A549 (cell line): ENCODE measurements at regions not wholly inside any gene's neighbourhood (a gene's known extent, or its start where the extent isn't known, plus 50 kb on each side); places are given as distances from the start of the nearest gene placed in this dataset.

Source experiments
- ATAC-seq, 2 experiments: fragments of 200-7000 bp in 1 of 2; fragments of >200 bp in 1 of 2; cut with Nextera tagmentation in 1 of 2; cut with Tn5 transposase in 1 of 2; 3 replicates each; pipeline versions ENCODE4 v1.8.0 to v1.9.1; 2018 to 2020; ENCODE audit warnings: mild to moderate bottlenecking in 1 of 2, moderate library complexity in 1 of 2
- CTCF ChIA-PET: fragments of 300-600 bp; sonication (Branson Sonifier 250); formaldehyde crosslinking; extraction: SDS; loops from one replicate; lab custom pipeline; 2021; ENCODE audit warnings: antibody characterized with exemption, inconsistent platforms; lab: Yijun Ruan, JAX
- POLR2A ChIA-PET: fragments of 350-600 bp; formaldehyde crosslinking; extraction: SDS; loops from one replicate; lab custom pipeline; 2021; ENCODE audit warnings: antibody characterized with exemption, inconsistent platforms; lab: Yijun Ruan, JAX
- DNase-seq, 2 experiments: peaks; one replicate each; pipeline versions ENCODE4 v3.0.0 to v3.0.0-alpha.2; 2011 to 2016; ENCODE audit warnings: low read depth in 1 of 2, low spot score in 1 of 2
- FAIRE-seq: peaks from 2 replicates; lab custom pipeline; 2011; peaks lifted over from hg19 to GRCh38; lab: Jason Lieb, UNC
- H3K27ac ChIP-seq, 2 experiments: fragments of >200 bp; sonication (Bioruptor Twin); formaldehyde crosslinking; 3 replicates each; pipeline ENCODE4 v1.5.1; 2016 to 2017
- H3K4me1 ChIP-seq: fragments of >200 bp; sonication (Bioruptor Twin); formaldehyde crosslinking; 3 replicates; pipeline ENCODE4 v1.6.1; 2016
- H3K4me2 ChIP-seq: fragments of >200 bp; sonication (Bioruptor Twin); formaldehyde crosslinking; 3 replicates; pipeline ENCODE4 v1.6.1; 2016
- H3K4me3 ChIP-seq: fragments of >200 bp; sonication (Bioruptor Twin); formaldehyde crosslinking; 3 replicates; pipeline ENCODE4 v1.5.1; 2016
- H3K9me3 ChIP-seq: fragments of >200 bp; sonication (Bioruptor Twin); formaldehyde crosslinking; 3 replicates; pipeline ENCODE4 v1.6.1; 2016
- ATOH8 ChIP-seq: fragments of 250-450 bp; sonication (Bioruptor Pico); IDR thresholded peaks from 2 replicates; pipeline ENCODE4 v1.5.0; 2020; ENCODE audit warnings: low read depth, mild to moderate bottlenecking, moderate library complexity
- BCL3 ChIP-seq: fragments of >200 bp; sonication (Bioruptor Twin); formaldehyde crosslinking; IDR thresholded peaks from 3 replicates; pipeline ENCODE4 v1.6.1; 2016
- BHLHE40 ChIP-seq: IDR thresholded peaks from 2 replicates; pipeline ENCODE4 v1.6.1; 2012; ENCODE audit warnings: low read depth, low read length, inconsistent platforms
- CBX2 ChIP-seq: fragments of 200-600 bp; sonication (generic); IDR thresholded peaks from 2 replicates; pipeline ENCODE4 v1.6.1; 2016; ENCODE audit warnings: low read depth, mild to moderate bottlenecking, borderline replicate concordance
- CHD4 ChIP-seq: fragments of 200-600 bp; sonication (generic); IDR thresholded peaks from 2 replicates; pipeline ENCODE4 v1.6.1; 2016; ENCODE audit warnings: antibody characterized with exemption, mild to moderate bottlenecking, borderline replicate concordance
- EHF ChIP-seq: fragments of 250-450 bp; sonication (Bioruptor Pico); IDR thresholded peaks from 2 replicates; pipeline ENCODE4 v1.5.0; 2020; ENCODE audit warnings: mild to moderate bottlenecking
- ELK1 ChIP-seq: fragments of 150-350 bp; IDR thresholded peaks from 2 replicates; pipeline ENCODE4 v1.6.1; 2014; ENCODE audit warnings: low read depth, mild to moderate bottlenecking, low read length
- ESRRA ChIP-seq: fragments of 150-350 bp; IDR thresholded peaks from 2 replicates; pipeline ENCODE4 v1.6.1; 2014; ENCODE audit warnings: mild to moderate bottlenecking, low read length, borderline replicate concordance
- FOSB ChIP-seq: fragments of 250-450 bp; sonication (Bioruptor Pico); IDR thresholded peaks from 2 replicates; pipeline ENCODE4 v1.5.0; 2020; ENCODE audit warnings: mild to moderate bottlenecking, moderate library complexity
- GATA3 ChIP-seq: IDR thresholded peaks from 2 replicates; pipeline ENCODE4 v1.6.1; 2012; ENCODE audit warnings: borderline replicate concordance
- HES2 ChIP-seq: fragments of >200 bp; sonication (Bioruptor Twin); formaldehyde crosslinking; IDR thresholded peaks from 2 replicates; pipeline ENCODE4 v1.6.1; 2016
- JUN ChIP-seq, 2 experiments: fragments of >200 bp; sonication (Bioruptor Twin); formaldehyde crosslinking; IDR thresholded peaks; 2 replicates in 1 of 2; 3 replicates in 1 of 2; pipeline ENCODE4 v1.6.1; 2016 to 2017
- JUNB ChIP-seq: fragments of >200 bp; sonication (Bioruptor Twin); formaldehyde crosslinking; IDR thresholded peaks from 2 replicates; pipeline ENCODE4 v1.6.1; 2016
- KDM1A ChIP-seq: fragments of 200-600 bp; sonication (generic); IDR thresholded peaks from 2 replicates; pipeline ENCODE4 v1.6.1; 2016; ENCODE audit warnings: low read depth, mild to moderate bottlenecking
- MAX ChIP-seq: IDR thresholded peaks from 2 replicates; pipeline ENCODE4 v1.6.1; 2012
- NFE2L2 ChIP-seq: fragments of 150-350 bp; conservative IDR thresholded peaks from 2 replicates; pipeline ENCODE4 v1.6.1; 2014; ENCODE audit warnings: low read length
- PHF8 ChIP-seq: fragments of 200-600 bp; sonication (generic); IDR thresholded peaks from 2 replicates; pipeline ENCODE4 v1.6.1; 2016; ENCODE audit warnings: low read depth, mild to moderate bottlenecking, antibody characterized with exemption, moderate library complexity, borderline replicate concordance
- RARB ChIP-seq: fragments of 250-450 bp; sonication (Bioruptor Pico); IDR thresholded peaks from 2 replicates; pipeline ENCODE4 v1.8.0; 2021; ENCODE audit warnings: mild to moderate bottlenecking, moderate library complexity
- RCOR1 ChIP-seq: fragments of 150-350 bp; IDR thresholded peaks from 2 replicates; pipeline ENCODE4 v1.6.1; 2014; ENCODE audit warnings: antibody characterized with exemption, low read length, low read depth
- REST ChIP-seq: fragments of 200-600 bp; sonication (generic); IDR thresholded peaks from 2 replicates; pipeline ENCODE4 v1.6.1; 2016; ENCODE audit warnings: antibody characterized with exemption, mild to moderate bottlenecking, moderate library complexity
- RFX5 ChIP-seq: fragments of 450-650 bp; IDR thresholded peaks from 2 replicates; pipeline ENCODE4 v1.7.1; 2014; ENCODE audit warnings: antibody characterized with exemption, mild to moderate bottlenecking, moderate library complexity
- RNF2 ChIP-seq: fragments of 200-600 bp; sonication (generic); IDR thresholded peaks from 2 replicates; pipeline ENCODE4 v1.6.1; 2016; ENCODE audit warnings: low read depth, mild to moderate bottlenecking, antibody characterized with exemption, moderate library complexity, borderline replicate concordance
- SREBF2 ChIP-seq: fragments of 450-650 bp; IDR thresholded peaks from 2 replicates; pipeline ENCODE4 v1.6.1; 2014; ENCODE audit warnings: mild to moderate bottlenecking, moderate library complexity
- USF2 ChIP-seq: fragments of 450-650 bp; IDR thresholded peaks from 2 replicates; pipeline ENCODE4 v1.6.1; 2014; ENCODE audit warnings: antibody characterized with exemption
- ZNF302 ChIP-seq: fragments of 250-450 bp; sonication (Bioruptor Pico); IDR thresholded peaks from 2 replicates; pipeline ENCODE4 v1.9.0; 2021; ENCODE audit warnings: inconsistent platforms, mild to moderate bottlenecking, moderate library complexity
- ZSCAN20 ChIP-seq: fragments of 250-450 bp; sonication (Bioruptor Pico); IDR thresholded peaks from 2 replicates; pipeline ENCODE4 v1.8.0; 2022; ENCODE audit warnings: mild to moderate bottlenecking, moderate library complexity
- WGBS: methylation state at CpG from one replicate; pipeline ENCODE4 v1.1.6; 2017; ENCODE audit errors: missing lambda C conversion rate; 5-methylcytosine and 5-hydroxymethylcytosine counted together

GRCh38 chr9:108185613-108186012, 670.2 kb downstream of the ACTL7B start:
- ATAC-seq (no peak), DNase-seq (no peak), FAIRE-seq (no peak)
- TF ChIP-seq REST (no peak), RNF2 (no peak)
- H3K4me1 ChIP-seq: no peaks in the 10 kb centered on the region
- ChIA-PET CTCF (interaction anchor here (1.6 kb wide), 1 partner anchor 9 kb away, joined by 4 read pairs; no protein-coding TSS in a partner anchor), POLR2A (no interaction called here)
- H3K9me3 ChIP-seq: no peaks in the 10 kb centered on the region
- no peak overlapping the region for H3K27ac ChIP-seq
- 61% methylated on average over 5 of the region's 5 CpGs for WGBS
- H3K4me3 ChIP-seq: no peak overlapping the region
- H3K4me2 ChIP-seq: no peak overlapping the region

GRCh38 chr9:108184941-108185340, 670.8 kb downstream of the ACTL7B start:
- Histone ChIP-seq H3K4me2 (no peak overlapping the region), H3K4me1 (no peaks in the 10 kb centered on the region), H3K27ac (no peak overlapping the region), H3K4me3 (no peak overlapping the region), H3K9me3 (no peaks in the 10 kb centered on the region)
- ChIA-PET POLR2A (no interaction called here), CTCF (interaction anchor here (1.6 kb wide), 1 partner anchor 8 kb away, joined by 4 read pairs; no protein-coding TSS in a partner anchor)
- TF ChIP-seq JUN (IDR thresholded peaks at IDR 0.05): no peak
- no peak for TF ChIP-seq NFE2L2
- TF ChIP-seq MAX: no peak
- TF ChIP-seq ZSCAN20 (CRISPR knock-in tag): no peak
- TF ChIP-seq ATOH8: no peak
- no peak for TF ChIP-seq ZNF302
- no peak for TF ChIP-seq BHLHE40
- TF ChIP-seq EHF (CRISPR knock-in tag): no peak
- no peak for TF ChIP-seq JUNB
- TF ChIP-seq CBX2: no peak
- TF ChIP-seq USF2: no peak
- TF ChIP-seq RFX5: no peak
- TF ChIP-seq ELK1: no peak
- TF ChIP-seq ESRRA: no peak
- FAIRE-seq: no peak
- ATAC-seq: no peak
- DNase-seq: no peak
- 61% methylated on average over 3 of the region's 3 CpGs for WGBS

GRCh38 chr9:108184009-108184408, 671.8 kb downstream of the ACTL7B start:
- FAIRE-seq (no peak), DNase-seq (no peak), ATAC-seq (no peak)
- H3K4me2 ChIP-seq: no peak overlapping the region
- ChIA-PET POLR2A (no interaction called here), CTCF (no interaction called here)
- H3K9me3 ChIP-seq: no peaks in the 10 kb centered on the region
- no peak overlapping the region for H3K27ac ChIP-seq
- 89% methylated on average over 3 of the region's 3 CpGs for WGBS
- no peak for TF ChIP-seq RCOR1
- no peak for TF ChIP-seq KDM1A
- no peak for TF ChIP-seq CHD4
- TF ChIP-seq FOSB (CRISPR knock-in tag): no peak
- TF ChIP-seq ATOH8: no peak
- TF ChIP-seq PHF8: no peak
- no peak for TF ChIP-seq GATA3
- TF ChIP-seq BCL3: no peak
- TF ChIP-seq HES2: no peak
- TF ChIP-seq SREBF2: no peak
- no peak for TF ChIP-seq NFE2L2
- no peak for TF ChIP-seq ESRRA
- no peak for TF ChIP-seq EHF (CRISPR knock-in tag)
- TF ChIP-seq RARB (CRISPR knock-in tag): no peak
- no peak for TF ChIP-seq BHLHE40
- no peaks in the 10 kb centered on the region for H3K4me1 ChIP-seq
- no peak overlapping the region for H3K4me3 ChIP-seq
